Fibroblast of lung (primary cell): ENCODE measurements at regions not wholly inside any gene's neighbourhood (a gene's known extent, or its start where the extent isn't known, plus 50 kb on each side); places are given as distances from the start of the nearest gene placed in this dataset.

ENCODE experiments used
- DNase-seq, 2 donors: peaks; one replicate each; pipeline versions ENCODE4 v3.0.0 to v3.0.0-alpha.2; 2010; ENCODE audit warnings: low read depth in 2 of 2
- H2AFZ ChIP-seq: 2 replicates; pipeline ENCODE4 v1.5.1; 2012; ENCODE audit warnings: low read length, control low read depth, inconsistent platforms
- H3K27ac ChIP-seq: 2 replicates; pipeline ENCODE4 v1.5.1; 2011; ENCODE audit warnings: low read length, control low read depth; ENCODE audit not compliant: insufficient read depth
- H3K27me3 ChIP-seq: 2 replicates; pipeline ENCODE4 v1.5.1; 2011; ENCODE audit warnings: mild to moderate bottlenecking, low read length; ENCODE audit not compliant: control insufficient read depth, insufficient read depth
- H3K36me3 ChIP-seq: 2 replicates; pipeline ENCODE4 v1.5.1; 2011; ENCODE audit warnings: low read length; ENCODE audit not compliant: control insufficient read depth, insufficient read depth
- H3K4me1 ChIP-seq: 2 replicates; pipeline ENCODE4 v1.5.1; 2011; ENCODE audit warnings: low read length; ENCODE audit not compliant: control insufficient read depth, insufficient read depth; ENCODE audit errors: extremely low read depth
- H3K4me2 ChIP-seq: 2 replicates; pipeline ENCODE4 v1.5.1; 2011; ENCODE audit warnings: low read length, control low read depth; ENCODE audit not compliant: insufficient read depth; ENCODE audit errors: extremely low read depth
- H3K4me3 ChIP-seq, 4 experiments: fragments of 200-600 bp in 1 of 4; sonication (generic) in 1 of 4; replicated peaks in 1 of 4; 2 replicates each; pipeline ENCODE4 v1.5.1; 2011 to 2016; ENCODE audit warnings: low read length in 4 of 4, low read depth in 3 of 4, mild to moderate bottlenecking in 3 of 4, control low read depth in 2 of 4, inconsistent platforms in 1 of 4, mixed read lengths in 1 of 4; ENCODE audit not compliant: insufficient read depth in 1 of 4; ENCODE audit errors: control extremely low read depth in 1 of 4
- H3K79me2 ChIP-seq: 2 replicates; pipeline ENCODE4 v1.5.1; 2012; ENCODE audit warnings: mild to moderate bottlenecking, low read length, inconsistent platforms; ENCODE audit not compliant: control insufficient read depth, insufficient read depth
- H3K9ac ChIP-seq: 2 replicates; pipeline ENCODE4 v1.5.1; 2011; ENCODE audit warnings: mild to moderate bottlenecking, low read length, control low read depth; ENCODE audit not compliant: insufficient read depth
- H3K9me3 ChIP-seq: 2 replicates; pipeline ENCODE4 v1.5.1; 2012; ENCODE audit warnings: low read depth, low read length; ENCODE audit not compliant: control insufficient read depth, insufficient read depth
- H4K20me1 ChIP-seq: 2 replicates; pipeline ENCODE4 v1.5.1; 2011; ENCODE audit warnings: low read length; ENCODE audit not compliant: control insufficient read depth, insufficient read depth; ENCODE audit errors: extremely low read depth
- EZH2 ChIP-seq: IDR thresholded peaks from 2 replicates; pipeline ENCODE4 v1.5.1; 2012; ENCODE audit warnings: low read length, control low read depth, mild to moderate bottlenecking; ENCODE audit errors: missing control alignments
- TF ChIP-seq, protein P1 (sequence below), 2 donors: IDR thresholded peaks in 1 of 2; conservative IDR thresholded peaks in 1 of 2; 1 replicate in 1 of 2; 2 replicates in 1 of 2; pipeline ENCODE4 v1.5.1; 2011 to 2012; ENCODE audit warnings: low read length in 2 of 2, control low read depth in 1 of 2, inconsistent platforms in 1 of 2, low read depth in 1 of 2, mild to moderate bottlenecking in 1 of 2

DNA sequence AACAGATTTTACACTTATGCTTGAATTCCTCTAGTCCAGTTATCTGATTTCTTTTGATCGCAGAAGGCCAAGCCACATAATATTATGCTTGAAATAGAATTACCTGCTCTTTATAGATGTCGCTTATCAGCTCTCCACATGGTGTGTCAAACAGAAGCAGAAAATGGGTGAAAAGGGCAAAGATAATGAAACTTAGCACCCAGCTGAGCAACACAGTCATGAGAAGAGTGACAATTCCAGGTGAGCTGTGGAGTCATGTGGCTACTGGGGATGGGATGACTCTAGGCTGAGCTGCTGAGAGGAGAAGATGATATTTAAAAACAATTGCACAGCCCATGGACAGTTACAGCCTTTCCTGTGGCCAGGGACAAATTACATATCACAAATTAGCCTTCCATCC lies 398.7 kb upstream of the PDZRN3 start:
- Histone ChIP-seq H4K20me1 (no peaks in the 10 kb centered on the region), H3K27me3 (no peaks in the 10 kb centered on the region), H3K27ac (no peak overlapping the region), H3K4me2 (no peak overlapping the region), H3K36me3 (no peaks in the 10 kb centered on the region), H3K9ac (no peak overlapping the region), H3K9me3 (no peaks in the 10 kb centered on the region), H3K4me1 (no peaks in the 10 kb centered on the region), H3K4me3 (no peak overlapping the region), H2AFZ (no peak overlapping the region), H3K79me2 (no peaks in the 10 kb centered on the region)
- DNase-seq = no peak
- TF ChIP-seq EZH2 = no peak
- TF ChIP-seq, protein P1, sequence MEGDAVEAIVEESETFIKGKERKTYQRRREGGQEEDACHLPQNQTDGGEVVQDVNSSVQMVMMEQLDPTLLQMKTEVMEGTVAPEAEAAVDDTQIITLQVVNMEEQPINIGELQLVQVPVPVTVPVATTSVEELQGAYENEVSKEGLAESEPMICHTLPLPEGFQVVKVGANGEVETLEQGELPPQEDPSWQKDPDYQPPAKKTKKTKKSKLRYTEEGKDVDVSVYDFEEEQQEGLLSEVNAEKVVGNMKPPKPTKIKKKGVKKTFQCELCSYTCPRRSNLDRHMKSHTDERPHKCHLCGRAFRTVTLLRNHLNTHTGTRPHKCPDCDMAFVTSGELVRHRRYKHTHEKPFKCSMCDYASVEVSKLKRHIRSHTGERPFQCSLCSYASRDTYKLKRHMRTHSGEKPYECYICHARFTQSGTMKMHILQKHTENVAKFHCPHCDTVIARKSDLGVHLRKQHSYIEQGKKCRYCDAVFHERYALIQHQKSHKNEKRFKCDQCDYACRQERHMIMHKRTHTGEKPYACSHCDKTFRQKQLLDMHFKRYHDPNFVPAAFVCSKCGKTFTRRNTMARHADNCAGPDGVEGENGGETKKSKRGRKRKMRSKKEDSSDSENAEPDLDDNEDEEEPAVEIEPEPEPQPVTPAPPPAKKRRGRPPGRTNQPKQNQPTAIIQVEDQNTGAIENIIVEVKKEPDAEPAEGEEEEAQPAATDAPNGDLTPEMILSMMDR (conservative IDR thresholded peaks at IDR 0.05 in 1 of 2, IDR thresholded peaks at IDR 0.05 in 1 of 2; ENCODE audit: low read depth in 1 of 2, low read length in 2 of 2) = no peak

DNA sequence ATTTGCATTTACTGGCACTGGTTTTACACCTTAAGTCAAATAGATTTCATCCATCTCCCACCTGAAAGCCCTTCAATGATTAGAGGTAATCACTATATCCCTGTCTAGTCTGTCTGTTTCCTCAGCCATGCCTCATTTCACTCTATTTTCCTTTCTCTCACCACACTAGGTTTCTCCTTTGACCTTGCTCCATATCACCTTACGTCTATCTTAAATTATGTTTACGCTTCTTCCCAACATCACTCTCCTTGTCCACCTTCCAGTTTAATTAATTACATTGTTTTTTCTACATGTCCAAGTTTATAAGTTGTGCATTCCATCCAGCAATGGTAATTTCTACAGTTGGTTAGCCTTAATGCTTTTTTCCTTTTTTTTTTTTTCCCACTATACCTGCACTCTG lies 396.7 kb upstream of the PDZRN3 start:
- Histone ChIP-seq H3K79me2 (no peaks in the 10 kb centered on the region), H3K4me3 (no peak overlapping the region), H3K9ac (no peak overlapping the region), H3K27me3 (no peaks in the 10 kb centered on the region), H4K20me1 (no peaks in the 10 kb centered on the region), H3K4me2 (no peak overlapping the region), H3K27ac (no peak overlapping the region), H3K4me1 (no peaks in the 10 kb centered on the region), H2AFZ (no peak overlapping the region), H3K9me3 (no peaks in the 10 kb centered on the region), H3K36me3 (no peaks in the 10 kb centered on the region)
- no peak for DNase-seq
- TF ChIP-seq, protein P1 (conservative IDR thresholded peaks at IDR 0.05 in 1 of 2, IDR thresholded peaks at IDR 0.05 in 1 of 2; ENCODE audit: low read depth in 1 of 2, low read length in 2 of 2) = no peak
- TF ChIP-seq EZH2 = no peak

DNA sequence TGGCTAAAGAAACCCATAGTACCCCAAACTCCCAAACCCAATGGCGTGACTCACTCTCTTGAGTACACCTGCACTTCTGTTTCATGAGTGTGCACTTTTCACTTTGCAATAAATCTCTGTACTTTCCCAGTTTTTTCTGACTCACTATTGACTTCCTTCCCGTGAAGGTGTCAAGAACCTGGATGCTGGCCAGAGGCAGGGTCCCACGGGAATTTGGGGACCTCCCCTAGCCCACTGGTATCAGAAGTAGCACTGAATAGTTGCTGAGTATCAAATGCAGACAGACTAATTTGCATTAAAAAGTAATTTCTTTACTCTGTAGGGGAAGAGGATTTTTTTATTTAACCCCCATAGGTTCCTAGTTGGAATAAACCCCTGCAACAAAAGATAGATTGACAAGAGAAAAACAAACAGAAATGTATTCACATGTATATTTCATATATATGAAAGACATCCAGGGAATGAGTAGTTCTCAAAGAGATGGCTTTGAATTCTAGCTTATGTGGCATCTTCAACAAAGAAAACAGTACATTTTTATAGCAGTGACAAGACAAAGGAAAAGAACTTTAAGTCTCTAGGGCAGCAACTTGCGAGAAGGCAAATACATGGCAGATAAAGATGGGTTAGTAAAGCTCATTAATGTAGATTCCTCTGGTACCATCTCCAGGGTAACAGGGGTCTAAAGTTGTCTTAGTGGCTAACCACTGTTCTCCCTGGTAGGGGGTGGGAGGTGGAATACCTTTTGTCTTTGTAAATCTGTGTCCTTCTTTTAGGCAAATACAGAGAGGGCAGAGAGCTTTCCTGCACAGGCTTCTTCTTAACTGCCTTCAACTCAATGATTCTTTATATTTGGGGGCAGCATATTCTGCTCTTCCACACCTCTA lies 385.5 kb upstream of the PDZRN3 start:
- Histone ChIP-seq H3K4me2 (no peak overlapping the region), H3K4me3 (no peak overlapping the region), H4K20me1 (no peaks in the 10 kb centered on the region), H3K79me2 (no peaks in the 10 kb centered on the region), H3K9me3 (no peaks in the 10 kb centered on the region), H3K27ac (no peak overlapping the region), H3K27me3 (no peaks in the 10 kb centered on the region), H3K9ac (no peak overlapping the region), H2AFZ (no peak overlapping the region), H3K4me1 (no peaks in the 10 kb centered on the region), H3K36me3 (no peaks in the 10 kb centered on the region)
- DNase-seq = no peak
- no peak for TF ChIP-seq EZH2
